DND-41 (cell line): ENCODE measurements at regions not wholly inside any gene's neighbourhood (a gene's known extent, or its start where the extent isn't known, plus 50 kb on each side); places are given as distances from the start of the nearest gene placed in this dataset.

Source experiments
- EZH2 ChIP-seq: IDR thresholded peaks from 3 replicates; pipeline ENCODE4 v1.6.1; 2012; ENCODE audit warnings: borderline replicate concordance, low read depth, mild to moderate bottlenecking, moderate library complexity, low read length, inconsistent platforms; ENCODE audit not compliant: severe bottlenecking
- TF ChIP-seq, protein P1 (sequence below): IDR thresholded peaks from 2 replicates; pipeline ENCODE4 v1.5.1; 2012; ENCODE audit warnings: borderline replicate concordance, low read length, moderate library complexity, mild to moderate bottlenecking; ENCODE audit not compliant: poor library complexity, severe bottlenecking; ENCODE audit errors: extremely low read depth

- TF ChIP-seq, protein P1, sequence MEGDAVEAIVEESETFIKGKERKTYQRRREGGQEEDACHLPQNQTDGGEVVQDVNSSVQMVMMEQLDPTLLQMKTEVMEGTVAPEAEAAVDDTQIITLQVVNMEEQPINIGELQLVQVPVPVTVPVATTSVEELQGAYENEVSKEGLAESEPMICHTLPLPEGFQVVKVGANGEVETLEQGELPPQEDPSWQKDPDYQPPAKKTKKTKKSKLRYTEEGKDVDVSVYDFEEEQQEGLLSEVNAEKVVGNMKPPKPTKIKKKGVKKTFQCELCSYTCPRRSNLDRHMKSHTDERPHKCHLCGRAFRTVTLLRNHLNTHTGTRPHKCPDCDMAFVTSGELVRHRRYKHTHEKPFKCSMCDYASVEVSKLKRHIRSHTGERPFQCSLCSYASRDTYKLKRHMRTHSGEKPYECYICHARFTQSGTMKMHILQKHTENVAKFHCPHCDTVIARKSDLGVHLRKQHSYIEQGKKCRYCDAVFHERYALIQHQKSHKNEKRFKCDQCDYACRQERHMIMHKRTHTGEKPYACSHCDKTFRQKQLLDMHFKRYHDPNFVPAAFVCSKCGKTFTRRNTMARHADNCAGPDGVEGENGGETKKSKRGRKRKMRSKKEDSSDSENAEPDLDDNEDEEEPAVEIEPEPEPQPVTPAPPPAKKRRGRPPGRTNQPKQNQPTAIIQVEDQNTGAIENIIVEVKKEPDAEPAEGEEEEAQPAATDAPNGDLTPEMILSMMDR: no peak
- no peak for TF ChIP-seq EZH2
Measured at GRCh38 chr6:134431421-134431859, 113.5 kb upstream of the SGK1 start.
